Fibroblast of lung (primary cell): ENCODE measurements at regions not wholly inside any gene's neighbourhood (a gene's known extent, or its start where the extent isn't known, plus 50 kb on each side); places are given as distances from the start of the nearest gene placed in this dataset.
A peak's percentile ranks its signal among the peaks of the same experiment; 100 is the strongest.

Experiments used
- DNase-seq, 2 donors: peaks; one replicate each; pipeline versions ENCODE4 v3.0.0 to v3.0.0-alpha.2; 2010; ENCODE audit warnings: low read depth in 2 of 2
- H2AFZ ChIP-seq: 2 replicates; pipeline ENCODE4 v1.5.1; 2012; ENCODE audit warnings: low read length, control low read depth, inconsistent platforms
- H3K27ac ChIP-seq: 2 replicates; pipeline ENCODE4 v1.5.1; 2011; ENCODE audit warnings: low read length, control low read depth; ENCODE audit not compliant: insufficient read depth
- H3K27me3 ChIP-seq: 2 replicates; pipeline ENCODE4 v1.5.1; 2011; ENCODE audit warnings: mild to moderate bottlenecking, low read length; ENCODE audit not compliant: control insufficient read depth, insufficient read depth
- H3K36me3 ChIP-seq: 2 replicates; pipeline ENCODE4 v1.5.1; 2011; ENCODE audit warnings: low read length; ENCODE audit not compliant: control insufficient read depth, insufficient read depth
- H3K4me1 ChIP-seq: 2 replicates; pipeline ENCODE4 v1.5.1; 2011; ENCODE audit warnings: low read length; ENCODE audit not compliant: control insufficient read depth, insufficient read depth; ENCODE audit errors: extremely low read depth
- H3K4me2 ChIP-seq: 2 replicates; pipeline ENCODE4 v1.5.1; 2011; ENCODE audit warnings: low read length, control low read depth; ENCODE audit not compliant: insufficient read depth; ENCODE audit errors: extremely low read depth
- H3K4me3 ChIP-seq, 4 experiments: fragments of 200-600 bp in 1 of 4; sonication (generic) in 1 of 4; replicated peaks in 1 of 4; 2 replicates each; pipeline ENCODE4 v1.5.1; 2011 to 2016; ENCODE audit warnings: low read length in 4 of 4, low read depth in 3 of 4, mild to moderate bottlenecking in 3 of 4, control low read depth in 2 of 4, inconsistent platforms in 1 of 4, mixed read lengths in 1 of 4; ENCODE audit not compliant: insufficient read depth in 1 of 4; ENCODE audit errors: control extremely low read depth in 1 of 4
- H3K79me2 ChIP-seq: 2 replicates; pipeline ENCODE4 v1.5.1; 2012; ENCODE audit warnings: mild to moderate bottlenecking, low read length, inconsistent platforms; ENCODE audit not compliant: control insufficient read depth, insufficient read depth
- H3K9ac ChIP-seq: 2 replicates; pipeline ENCODE4 v1.5.1; 2011; ENCODE audit warnings: mild to moderate bottlenecking, low read length, control low read depth; ENCODE audit not compliant: insufficient read depth
- H3K9me3 ChIP-seq: 2 replicates; pipeline ENCODE4 v1.5.1; 2012; ENCODE audit warnings: low read depth, low read length; ENCODE audit not compliant: control insufficient read depth, insufficient read depth
- H4K20me1 ChIP-seq: 2 replicates; pipeline ENCODE4 v1.5.1; 2011; ENCODE audit warnings: low read length; ENCODE audit not compliant: control insufficient read depth, insufficient read depth; ENCODE audit errors: extremely low read depth
- EZH2 ChIP-seq: IDR thresholded peaks from 2 replicates; pipeline ENCODE4 v1.5.1; 2012; ENCODE audit warnings: low read length, control low read depth, mild to moderate bottlenecking; ENCODE audit errors: missing control alignments
- TF ChIP-seq, protein P1 (sequence below), 2 donors: IDR thresholded peaks in 1 of 2; conservative IDR thresholded peaks in 1 of 2; 1 replicate in 1 of 2; 2 replicates in 1 of 2; pipeline ENCODE4 v1.5.1; 2011 to 2012; ENCODE audit warnings: low read length in 2 of 2, control low read depth in 1 of 2, inconsistent platforms in 1 of 2, low read depth in 1 of 2, mild to moderate bottlenecking in 1 of 2

DNA sequence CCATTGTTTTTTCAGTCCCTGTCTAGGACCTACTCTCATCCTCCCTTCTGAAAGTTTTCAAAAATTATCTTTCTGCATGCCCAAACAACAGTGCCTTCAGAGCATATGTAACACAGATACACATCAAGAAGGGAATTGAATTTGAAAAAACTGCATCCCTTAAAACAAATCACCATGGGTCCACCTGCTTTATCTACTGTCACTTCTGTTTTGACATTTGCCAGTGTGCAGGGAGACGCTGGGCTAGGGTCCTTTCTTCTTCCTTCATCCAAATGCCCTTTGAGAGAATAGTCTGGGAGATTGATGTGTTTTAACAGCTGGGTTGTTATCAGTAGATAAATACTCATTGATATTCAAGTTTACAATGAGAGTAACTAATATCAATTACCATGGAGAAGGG is 1630.1 kb downstream of the MAT2B start:
- Histone ChIP-seq H3K9ac (no peak overlapping the region), H3K27ac (no peak overlapping the region), H3K4me1 (no peaks in the 10 kb centered on the region), H3K4me3 (no peak overlapping the region), H3K9me3 (no peaks in the 10 kb centered on the region), H4K20me1 (no peaks in the 10 kb centered on the region), H3K27me3 (no peaks in the 10 kb centered on the region), H3K36me3 (no peaks in the 10 kb centered on the region), H2AFZ (no peak overlapping the region), H3K4me2 (no peak overlapping the region), H3K79me2 (no peaks in the 10 kb centered on the region)
- DNase-seq: no peak
- TF ChIP-seq, protein P1, sequence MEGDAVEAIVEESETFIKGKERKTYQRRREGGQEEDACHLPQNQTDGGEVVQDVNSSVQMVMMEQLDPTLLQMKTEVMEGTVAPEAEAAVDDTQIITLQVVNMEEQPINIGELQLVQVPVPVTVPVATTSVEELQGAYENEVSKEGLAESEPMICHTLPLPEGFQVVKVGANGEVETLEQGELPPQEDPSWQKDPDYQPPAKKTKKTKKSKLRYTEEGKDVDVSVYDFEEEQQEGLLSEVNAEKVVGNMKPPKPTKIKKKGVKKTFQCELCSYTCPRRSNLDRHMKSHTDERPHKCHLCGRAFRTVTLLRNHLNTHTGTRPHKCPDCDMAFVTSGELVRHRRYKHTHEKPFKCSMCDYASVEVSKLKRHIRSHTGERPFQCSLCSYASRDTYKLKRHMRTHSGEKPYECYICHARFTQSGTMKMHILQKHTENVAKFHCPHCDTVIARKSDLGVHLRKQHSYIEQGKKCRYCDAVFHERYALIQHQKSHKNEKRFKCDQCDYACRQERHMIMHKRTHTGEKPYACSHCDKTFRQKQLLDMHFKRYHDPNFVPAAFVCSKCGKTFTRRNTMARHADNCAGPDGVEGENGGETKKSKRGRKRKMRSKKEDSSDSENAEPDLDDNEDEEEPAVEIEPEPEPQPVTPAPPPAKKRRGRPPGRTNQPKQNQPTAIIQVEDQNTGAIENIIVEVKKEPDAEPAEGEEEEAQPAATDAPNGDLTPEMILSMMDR (conservative IDR thresholded peaks at IDR 0.05 in 1 of 2, IDR thresholded peaks at IDR 0.05 in 1 of 2; ENCODE audit: low read depth in 1 of 2, low read length in 2 of 2): no peak
- TF ChIP-seq EZH2: no peak

DNA sequence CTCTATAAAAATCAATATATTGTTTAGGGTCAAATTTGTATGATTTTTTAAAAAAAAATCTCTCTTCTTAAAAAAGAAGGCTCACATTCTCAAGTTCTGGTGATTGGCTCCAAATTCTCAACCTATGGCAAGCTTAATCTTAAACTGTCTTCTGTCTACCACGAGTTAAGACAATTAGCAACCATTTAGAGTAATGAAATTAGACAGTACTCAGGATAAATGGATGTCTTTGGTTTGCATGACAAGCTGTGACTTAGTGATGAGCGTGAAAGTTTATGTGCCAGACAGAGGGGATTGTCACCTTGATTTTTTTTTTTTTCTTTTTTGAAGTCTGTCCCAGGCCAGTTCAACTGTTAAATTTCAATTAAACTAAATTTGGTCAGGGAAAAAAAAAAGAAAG is 1632.3 kb downstream of the MAT2B start:
- Histone ChIP-seq H2AFZ (no peak overlapping the region), H4K20me1 (no peaks in the 10 kb centered on the region), H3K79me2 (no peaks in the 10 kb centered on the region), H3K4me2 (no peak overlapping the region), H3K27me3 (no peaks in the 10 kb centered on the region), H3K36me3 (no peaks in the 10 kb centered on the region), H3K4me3 (no peak overlapping the region), H3K9ac (no peak overlapping the region), H3K4me1 (no peaks in the 10 kb centered on the region), H3K27ac (no peak overlapping the region), H3K9me3 (no peaks in the 10 kb centered on the region)
- DNase-seq: no peak
- TF ChIP-seq EZH2: no peak
- TF ChIP-seq, protein P1 (conservative IDR thresholded peaks at IDR 0.05 in 1 of 2, IDR thresholded peaks at IDR 0.05 in 1 of 2; ENCODE audit: low read depth in 1 of 2, low read length in 2 of 2): no peak

DNA sequence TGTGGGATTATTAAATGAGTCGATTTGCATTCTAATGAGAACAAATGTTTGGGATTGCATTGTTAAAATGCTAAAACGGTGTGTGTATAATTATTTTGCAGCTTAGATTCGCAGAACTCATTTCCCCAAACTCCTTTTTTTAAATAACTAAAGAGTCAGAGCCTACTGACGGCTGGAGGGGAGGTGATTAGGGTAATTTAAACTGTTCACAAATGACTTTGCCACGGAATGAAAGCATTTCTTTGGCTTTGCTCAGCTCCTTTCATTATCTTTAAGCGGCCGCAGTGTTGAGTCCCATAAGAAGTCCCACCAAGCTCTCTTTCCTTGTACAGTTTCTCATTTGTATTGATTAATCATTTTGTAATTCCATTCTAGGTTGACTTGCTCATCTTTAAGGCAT is 1632.8 kb downstream of the MAT2B start:
- TF ChIP-seq EZH2: no peak
- TF ChIP-seq, protein P1 (conservative IDR thresholded peaks at IDR 0.05 in 1 of 2, IDR thresholded peaks at IDR 0.05 in 1 of 2; ENCODE audit: low read depth in 1 of 2, low read length in 2 of 2): no peak
- H3K27me3 ChIP-seq: no peaks in the 10 kb centered on the region
- H3K9me3 ChIP-seq: no peaks in the 10 kb centered on the region
- no peak overlapping the region for H3K9ac ChIP-seq
- no peaks in the 10 kb centered on the region for H3K79me2 ChIP-seq
- H2AFZ ChIP-seq: no peak overlapping the region
- no peaks in the 10 kb centered on the region for H3K36me3 ChIP-seq
- H4K20me1 ChIP-seq: no peaks in the 10 kb centered on the region
- no peak overlapping the region for H3K27ac ChIP-seq
- DNase-seq: peak in 1 of 2 donors; percentile 79
- H3K4me3 ChIP-seq: peak overlapping the region in 1 of 4 experiments; percentile 24
- H3K4me1 ChIP-seq: no peaks in the 10 kb centered on the region
- no peak overlapping the region for H3K4me2 ChIP-seq
